ENCODE measurements at regions not wholly inside any gene's neighbourhood (a gene's known extent, or its start where the extent isn't known, plus 50 kb on each side); places are given as distances from the start of the nearest gene placed in this dataset.
"Not testable (repeated sequence)": the region's sequence is repeated elsewhere in the genome, so short reads cannot be mapped to it uniquely, and the experiment has no call there.

GRCh38 chr2:122074201-122074600 is 318.8 kb downstream of the TSN start:
- no peak for DNase-seq

- no peak for DNase-seq
Measured at GRCh38 chr2:122075381-122075780, 319.9 kb downstream of the TSN start.

GRCh38 chr2:122077114-122077513 is 321.7 kb downstream of the TSN start:
- DNase-seq = no peak

DNA sequence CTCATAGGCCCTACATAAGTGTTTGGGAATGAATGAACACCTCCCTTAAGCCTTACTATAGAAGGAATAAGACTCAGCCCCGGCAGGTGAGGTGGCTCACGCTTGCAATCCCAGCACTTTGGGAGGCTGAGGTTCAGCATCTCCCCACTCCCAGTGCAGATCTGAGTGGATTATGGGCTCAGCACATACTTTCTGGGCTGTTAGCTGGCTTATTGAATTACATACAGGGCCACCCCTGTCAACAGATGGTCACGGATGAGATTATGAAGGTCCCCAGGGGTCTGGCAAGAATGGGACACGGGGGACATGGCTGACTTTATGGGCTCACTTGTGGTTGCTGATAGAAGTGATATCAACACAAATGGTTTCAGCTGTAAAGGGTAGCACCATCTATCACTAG is 322.3 kb downstream of the TSN start:
- no peak for DNase-seq

GRCh38 chr2:122078451-122078850 is 323.0 kb downstream of the TSN start:
- peak; percentile 17 for DNase-seq

DNA sequence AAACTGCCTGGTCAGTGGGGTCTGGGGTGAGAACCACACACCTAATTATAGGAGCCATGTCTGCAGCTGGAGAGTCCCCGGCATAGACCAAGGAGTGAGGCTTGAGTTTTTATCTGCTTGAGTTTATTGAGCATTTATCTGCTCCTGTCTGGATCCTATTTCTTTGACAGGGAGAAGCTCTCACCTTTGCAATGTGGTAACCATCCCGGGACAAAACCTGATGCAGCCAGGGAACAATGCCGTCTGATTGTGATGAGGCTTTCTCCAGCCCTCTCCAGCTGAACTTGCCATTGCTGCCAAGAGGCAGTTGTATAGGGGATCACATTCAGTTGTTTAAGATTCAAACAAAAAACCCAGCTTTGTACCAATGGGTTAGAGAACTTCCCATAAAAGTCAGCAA is 324.4 kb downstream of the TSN start:
- no peak for DNase-seq

- no peak for DNase-seq
Measured at GRCh38 chr2:122080316-122080715, 324.9 kb downstream of the TSN start.

DNA sequence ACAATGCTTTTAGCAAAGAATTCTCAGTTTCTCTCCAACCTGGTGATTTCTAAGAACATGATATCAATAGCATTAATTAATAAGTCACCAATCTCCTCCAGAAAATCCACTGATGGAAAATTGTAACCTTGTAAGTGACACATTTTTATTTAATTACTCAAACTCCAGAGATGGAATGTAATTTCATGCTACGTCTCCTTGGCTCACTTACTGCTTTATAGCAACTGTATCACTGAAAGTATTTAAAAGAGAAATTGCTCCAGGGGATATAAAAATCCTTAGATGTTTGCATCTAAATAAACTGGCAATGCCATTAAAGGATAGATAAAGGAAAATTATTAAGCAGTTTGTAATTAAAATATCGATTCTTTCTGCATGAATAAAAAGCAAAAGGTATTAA is 325.4 kb downstream of the TSN start:
- DNase-seq = no peak

- DNase-seq = no peak
Measured at GRCh38 chr2:122081751-122082150, 326.3 kb downstream of the TSN start.

GRCh38 chr2:122083256-122084048 is 328.0 kb downstream of the TSN start:
- DNase-seq = no peak

GRCh38 chr2:122085672-122086071 is 330.2 kb downstream of the TSN start:
- not testable (repeated sequence) for DNase-seq

DNA sequence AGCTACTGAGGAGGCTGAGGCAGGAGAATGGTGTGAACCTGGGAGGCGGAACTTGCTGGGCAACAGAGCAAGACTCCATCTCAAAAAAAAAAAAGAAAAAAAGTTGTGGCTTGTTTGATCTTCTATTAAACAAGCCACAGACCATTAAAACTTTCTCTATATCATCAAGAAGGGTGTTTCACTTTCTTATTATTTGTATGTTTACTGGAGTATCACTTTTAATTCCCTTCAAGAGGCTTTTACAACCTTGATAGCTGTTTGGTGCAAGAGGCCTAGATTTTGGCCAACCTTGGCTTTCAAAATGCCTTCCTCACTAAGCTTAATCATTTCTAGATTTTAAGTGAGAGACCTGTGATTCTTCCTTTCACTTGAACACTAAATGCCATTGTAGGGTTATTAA is 339.1 kb downstream of the TSN start:
- DNase-seq = no peak

DNA sequence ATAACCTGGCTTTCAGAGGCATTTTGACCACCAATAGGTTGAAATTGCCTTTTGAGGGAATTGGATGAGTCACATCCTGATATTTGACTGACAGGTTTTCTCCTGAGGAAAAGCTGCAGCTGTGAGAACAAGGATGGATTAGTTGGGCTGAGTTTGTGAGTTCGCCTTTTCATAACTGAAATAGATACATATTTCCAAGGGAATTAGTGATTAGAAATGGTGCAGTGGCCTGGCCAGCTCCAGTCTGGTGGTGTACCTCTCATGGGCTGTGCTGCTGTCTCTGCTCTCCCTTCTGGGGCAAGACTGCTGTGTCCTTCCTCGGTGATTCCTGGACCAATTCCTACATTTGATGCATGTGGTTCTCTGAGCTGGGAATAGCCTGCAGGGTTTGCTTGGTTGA is 341.3 kb downstream of the TSN start:
- DNase-seq = no peak

DNA sequence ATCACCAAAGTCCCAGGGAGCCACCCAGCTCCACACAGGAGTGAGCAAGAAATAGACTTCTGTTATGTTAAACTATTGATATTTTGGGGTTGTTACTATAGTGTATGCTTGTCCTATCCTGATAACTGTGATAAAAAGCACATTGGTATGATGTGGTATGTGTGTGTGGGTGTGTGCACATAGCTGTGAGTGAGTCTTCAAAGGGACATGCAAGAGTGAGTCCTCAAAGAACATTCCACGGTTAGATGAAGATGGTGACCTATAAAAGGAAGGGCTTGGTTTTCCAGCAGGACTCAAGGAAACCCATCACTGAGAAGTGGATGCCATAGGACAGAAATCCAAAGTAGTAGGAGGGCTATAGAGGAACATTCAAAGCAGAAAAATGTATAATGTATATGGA is 342.9 kb downstream of the TSN start:
- DNase-seq = no peak

DNA sequence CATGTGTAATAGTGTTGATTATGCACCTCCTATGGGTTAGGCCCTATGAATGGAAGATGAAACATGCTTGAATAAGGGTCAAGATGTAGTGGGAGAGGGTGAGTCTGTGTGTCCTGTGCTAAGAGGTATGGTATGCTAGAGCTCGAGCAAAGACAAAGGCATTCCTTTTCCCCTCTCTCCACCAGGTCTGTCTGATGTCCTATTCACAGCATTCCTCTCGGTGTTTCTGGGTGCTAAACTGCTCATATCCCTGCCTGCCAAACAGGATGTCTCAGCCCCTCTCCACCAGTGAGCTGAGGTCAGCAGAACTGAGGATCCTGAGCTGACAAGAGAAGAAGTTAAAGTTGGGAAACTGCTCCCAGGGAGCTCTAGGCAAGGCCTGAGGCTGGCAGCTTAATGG is 344.9 kb downstream of the TSN start:
- DNase-seq = no peak

DNA sequence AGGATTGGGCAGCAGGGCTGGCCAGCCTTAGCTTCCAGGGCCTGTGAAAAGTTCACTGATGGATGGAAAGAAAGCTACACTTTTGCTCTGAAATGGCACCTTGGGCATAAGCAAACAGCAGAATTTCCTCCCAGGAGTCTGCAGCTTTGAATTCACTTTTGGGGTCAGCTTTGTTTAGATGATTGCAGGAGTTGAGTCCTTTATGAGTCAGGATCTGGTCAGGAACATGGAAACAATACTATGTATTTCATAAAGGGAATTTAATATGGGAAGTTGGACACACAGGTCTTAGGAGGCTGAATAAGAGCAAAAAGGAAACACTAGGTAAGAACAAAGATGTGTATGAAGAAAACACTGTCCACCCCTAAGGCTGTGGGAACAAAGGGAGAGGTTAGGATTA is 345.3 kb downstream of the TSN start:
- DNase-seq = no peak

DNA sequence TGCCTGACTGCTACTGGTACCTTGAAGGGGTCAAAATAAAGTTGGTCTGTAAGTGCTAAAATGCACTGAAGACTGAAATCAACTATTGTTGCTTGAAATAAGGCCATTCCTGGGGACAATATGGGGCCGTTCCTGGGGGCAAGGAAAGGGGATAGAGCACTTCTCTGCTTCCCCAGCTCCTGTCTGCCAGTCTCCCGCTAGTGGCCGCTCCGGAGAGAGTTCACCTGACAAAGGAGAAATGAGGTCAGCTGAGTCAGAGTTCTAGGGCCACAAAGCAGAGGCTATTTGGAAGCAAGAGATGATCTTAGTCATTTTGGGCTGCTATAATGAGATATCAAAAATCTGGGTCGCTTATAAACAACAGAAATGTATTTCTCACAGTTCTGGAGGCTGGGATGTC is 345.9 kb downstream of the TSN start:
- DNase-seq = no peak

DNA sequence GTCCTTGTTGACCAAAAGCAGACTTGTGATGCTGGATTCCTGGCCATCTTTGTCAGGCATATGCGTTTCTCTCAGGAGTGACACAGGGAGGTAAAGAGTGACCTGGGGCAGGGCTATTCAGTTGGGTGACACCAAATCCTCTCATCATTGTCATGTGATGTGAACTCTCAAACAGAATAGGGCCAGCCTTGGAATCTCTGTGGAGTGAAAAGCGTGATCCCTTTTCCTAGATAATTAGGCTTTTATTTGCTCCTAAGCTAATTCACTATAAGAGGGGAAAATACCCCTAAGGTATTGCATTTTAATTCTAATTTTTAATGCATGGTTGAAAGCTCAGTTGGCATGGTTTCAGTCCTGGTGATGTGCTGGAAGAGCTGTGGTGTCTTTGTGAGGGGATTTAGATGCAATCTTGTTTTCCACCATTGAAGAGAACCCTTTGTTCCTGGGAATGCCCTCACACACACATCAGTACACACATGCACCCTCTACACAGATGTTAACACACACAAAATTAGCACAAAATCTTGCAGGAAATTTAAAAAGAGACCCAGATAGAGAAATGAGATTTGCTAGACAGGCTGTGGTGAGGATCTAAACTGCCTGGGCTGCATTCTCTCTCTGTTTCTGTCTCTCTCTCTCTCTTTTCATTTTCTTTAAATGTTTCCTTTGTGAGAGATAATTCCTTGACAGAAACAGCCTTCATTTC is 349.9 kb downstream of the TSN start:
- no peak for DNase-seq

DNA sequence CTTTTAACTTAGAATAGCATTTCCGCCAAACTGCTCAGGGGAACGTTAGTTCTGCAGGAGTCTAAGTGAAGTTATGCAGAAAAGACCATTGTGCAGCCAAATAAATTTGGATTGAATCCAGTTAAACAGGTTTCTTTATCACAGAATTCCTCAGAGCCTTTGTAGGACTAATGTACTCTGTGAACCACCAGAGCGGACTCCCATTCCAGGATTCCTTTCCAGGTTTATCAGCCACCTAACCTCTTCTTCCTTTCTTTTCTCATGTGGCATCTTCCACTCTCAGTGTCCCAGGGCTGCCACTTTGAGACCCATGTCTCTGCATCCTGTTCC is 350.4 kb downstream of the TSN start:
- no peak for DNase-seq

GRCh38 chr2:122108186-122108585 is 352.7 kb downstream of the TSN start:
- no peak for DNase-seq

- no peak for DNase-seq
Measured at GRCh38 chr2:122112216-122113005, 357.0 kb downstream of the TSN start.

DNA sequence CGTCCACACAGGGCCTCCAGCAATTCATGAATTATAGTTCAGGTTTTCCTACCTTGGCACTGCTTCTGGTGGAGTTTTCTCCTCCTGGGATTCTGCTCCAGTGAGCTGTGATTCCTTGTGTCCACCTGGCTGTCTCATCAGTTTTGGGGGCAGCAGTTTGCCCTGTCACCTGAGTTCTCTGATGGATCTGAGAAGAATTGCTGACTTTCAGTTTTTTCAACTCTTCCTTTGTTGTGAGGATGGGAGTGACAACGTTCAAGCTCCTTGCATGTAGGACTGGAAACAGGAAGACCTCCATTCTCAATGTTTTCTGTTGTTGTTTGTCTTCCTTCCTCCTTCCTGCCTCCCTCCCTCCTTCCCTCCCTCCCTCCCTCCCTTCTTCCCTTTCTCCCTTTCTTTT is 359.0 kb downstream of the TSN start:
- DNase-seq = no peak

DNA sequence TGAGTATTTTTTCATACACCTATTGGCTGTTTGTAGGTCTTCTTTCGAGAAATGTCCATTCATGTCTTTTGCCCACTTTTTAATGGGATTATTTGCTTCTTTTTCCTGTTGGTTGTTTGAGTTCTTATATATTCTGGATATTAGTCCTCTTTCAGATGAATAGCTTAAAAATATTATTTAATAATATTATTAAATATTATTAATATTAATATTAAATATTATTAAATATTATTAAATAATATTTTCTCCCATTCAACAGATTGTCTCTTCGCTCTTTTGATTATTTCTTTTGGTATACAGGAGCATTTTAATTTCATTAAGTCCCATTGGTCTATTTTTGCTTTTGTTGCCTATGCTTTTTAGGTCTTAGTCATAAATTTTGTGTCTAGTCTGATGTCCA is 361.9 kb downstream of the TSN start:
- DNase-seq = no peak

DNA sequence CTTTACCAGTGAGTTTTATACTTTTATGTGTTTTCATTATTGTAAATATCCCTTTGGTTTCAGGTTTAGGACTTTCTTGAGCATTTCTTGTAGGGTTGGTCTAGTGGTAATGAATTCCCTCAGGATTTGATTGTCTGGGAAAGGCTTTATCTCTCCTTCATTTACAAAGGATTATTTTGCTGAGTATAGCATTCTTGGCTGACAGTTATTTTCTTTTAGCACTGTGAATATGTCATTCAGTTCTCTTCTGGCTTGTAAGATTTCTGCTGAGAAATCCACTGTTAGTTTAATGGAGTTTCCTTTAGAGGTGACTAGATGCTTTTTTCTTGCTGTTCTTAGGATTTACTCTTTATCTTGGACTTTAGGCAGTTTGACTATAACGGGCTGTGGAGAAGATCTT is 373.9 kb downstream of the TSN start:
- DNase-seq = no peak
